HepG2 (cell line): ENCODE measurements at regions not wholly inside any gene's neighbourhood (a gene's known extent, or its start where the extent isn't known, plus 50 kb on each side); places are given as distances from the start of the nearest gene placed in this dataset.

Source experiments
- BCLAF1 ChIP-seq: fragments of 450-650 bp; IDR thresholded peaks from 2 replicates; pipeline ENCODE4 v1.6.1; 2017; ENCODE audit warnings: mild to moderate bottlenecking
- CREM ChIP-seq, 2 experiments: sonication (generic) in 1 of 2; formaldehyde crosslinking in 1 of 2; IDR thresholded peaks; 2 replicates each; pipeline versions ENCODE4 v1.4.0 to v1.6.1; 2016 to 2020; ENCODE audit warnings: antibody characterized with exemption in 1 of 2, mild to moderate bottlenecking in 1 of 2, missing genetic modification reagents in 1 of 2
- EHMT2 ChIP-seq: fragments of 200-600 bp; sonication (generic); IDR thresholded peaks from 2 replicates; pipeline ENCODE4 v1.7.0; 2017; ENCODE audit warnings: antibody characterized with exemption, low read depth, low read length, borderline replicate concordance
- FOSL1 ChIP-seq: sonication (generic); formaldehyde crosslinking; IDR thresholded peaks from 2 replicates; pipeline ENCODE4 v1.9.0; 2021; ENCODE audit warnings: missing genetic modification reagents, borderline replicate concordance
- HMGA1 ChIP-seq: sonication (generic); formaldehyde crosslinking; conservative IDR thresholded peaks from 2 replicates; pipeline ENCODE4 v1.4.0; 2020; ENCODE audit warnings: missing genetic modification reagents
- HOXA5 ChIP-seq: sonication (generic); formaldehyde crosslinking; IDR thresholded peaks from 2 replicates; pipeline ENCODE4 v1.4.0; 2020; ENCODE audit warnings: missing genetic modification reagents
- KAT8 ChIP-seq: IDR thresholded peaks from 2 replicates; pipeline ENCODE4 v1.6.1; 2016; ENCODE audit warnings: missing genetic modification reagents, missing compliant biosample characterization
- MTF1 ChIP-seq: sonication (generic); formaldehyde crosslinking; IDR thresholded peaks from 2 replicates; pipeline ENCODE4 v1.5.0; 2020; ENCODE audit warnings: missing genetic modification reagents
- NAIF1 ChIP-seq: sonication (generic); formaldehyde crosslinking; IDR thresholded peaks from 2 replicates; pipeline ENCODE4 v1.5.0; 2020; ENCODE audit warnings: mild to moderate bottlenecking, missing genetic modification reagents, borderline replicate concordance
- NFATC3 ChIP-seq: sonication (generic); formaldehyde crosslinking; IDR thresholded peaks from 2 replicates; pipeline ENCODE4 v1.5.1; 2020; ENCODE audit warnings: mild to moderate bottlenecking, missing genetic modification reagents
- PITX1 ChIP-seq: sonication (generic); formaldehyde crosslinking; IDR thresholded peaks from 2 replicates; pipeline ENCODE4 v1.5.1; 2020; ENCODE audit warnings: mild to moderate bottlenecking, missing genetic modification reagents
- PPARG ChIP-seq: conservative IDR thresholded peaks from 2 replicates; pipeline ENCODE4 v1.6.1; 2016; ENCODE audit warnings: missing biosample characterization, missing genetic modification reagents
- RBM22 ChIP-seq: fragments of 200-400 bp; formaldehyde crosslinking; optimal IDR thresholded peaks from 2 replicates; pipeline ENCODE3; 2017; ENCODE audit warnings: mild to moderate bottlenecking, low read length, moderate library complexity
- SOX5 ChIP-seq: IDR thresholded peaks from 2 replicates; pipeline ENCODE4 v1.6.1; 2016; ENCODE audit warnings: borderline replicate concordance
- SP4 ChIP-seq: sonication (generic); formaldehyde crosslinking; IDR thresholded peaks from 2 replicates; pipeline ENCODE4 v1.8.1; 2023; ENCODE audit warnings: mild to moderate bottlenecking, missing genetic modification reagents
- ZBTB14 ChIP-seq: sonication (generic); formaldehyde crosslinking; IDR thresholded peaks from 2 replicates; pipeline ENCODE4 v1.4.0; 2020; ENCODE audit warnings: missing genetic modification reagents
- ZFP37 ChIP-seq: sonication (generic); formaldehyde crosslinking; IDR thresholded peaks from 2 replicates; pipeline ENCODE4 v1.4.0; 2020; ENCODE audit warnings: missing genetic modification reagents, borderline replicate concordance
- ZMYM2 ChIP-seq: sonication (generic); formaldehyde crosslinking; IDR thresholded peaks from 2 replicates; pipeline ENCODE4 v1.8.0; 2022; ENCODE audit warnings: mild to moderate bottlenecking, missing genetic modification reagents
- ZNF234 ChIP-seq: sonication (generic); formaldehyde crosslinking; conservative IDR thresholded peaks from 2 replicates; pipeline ENCODE4 v1.5.1; 2020; ENCODE audit warnings: mild to moderate bottlenecking, missing genetic modification reagents
- ZNF263 ChIP-seq: sonication (generic); formaldehyde crosslinking; IDR thresholded peaks from 2 replicates; pipeline ENCODE4 v1.4.0; 2020; ENCODE audit warnings: missing genetic modification reagents
- ZNF569 ChIP-seq: sonication (generic); formaldehyde crosslinking; IDR thresholded peaks from 2 replicates; pipeline ENCODE4 v1.5.0; 2020; ENCODE audit warnings: mild to moderate bottlenecking, missing genetic modification reagents, moderate library complexity, borderline replicate concordance
- ZSCAN20 ChIP-seq: sonication (generic); formaldehyde crosslinking; IDR thresholded peaks from 2 replicates; pipeline ENCODE4 v1.4.0; 2020; ENCODE audit warnings: missing genetic modification reagents, mild to moderate bottlenecking, borderline replicate concordance
- TF ChIP-seq, protein P1 (sequence below): sonication (generic); formaldehyde crosslinking; IDR thresholded peaks from 2 replicates; pipeline ENCODE4 v1.4.0; 2020; ENCODE audit warnings: missing genetic modification reagents, borderline replicate concordance
- TF ChIP-seq, protein P2 (sequence below): sonication (generic); formaldehyde crosslinking; IDR thresholded peaks from 2 replicates; pipeline ENCODE4 v1.4.0; 2020; ENCODE audit warnings: missing genetic modification reagents

DNA sequence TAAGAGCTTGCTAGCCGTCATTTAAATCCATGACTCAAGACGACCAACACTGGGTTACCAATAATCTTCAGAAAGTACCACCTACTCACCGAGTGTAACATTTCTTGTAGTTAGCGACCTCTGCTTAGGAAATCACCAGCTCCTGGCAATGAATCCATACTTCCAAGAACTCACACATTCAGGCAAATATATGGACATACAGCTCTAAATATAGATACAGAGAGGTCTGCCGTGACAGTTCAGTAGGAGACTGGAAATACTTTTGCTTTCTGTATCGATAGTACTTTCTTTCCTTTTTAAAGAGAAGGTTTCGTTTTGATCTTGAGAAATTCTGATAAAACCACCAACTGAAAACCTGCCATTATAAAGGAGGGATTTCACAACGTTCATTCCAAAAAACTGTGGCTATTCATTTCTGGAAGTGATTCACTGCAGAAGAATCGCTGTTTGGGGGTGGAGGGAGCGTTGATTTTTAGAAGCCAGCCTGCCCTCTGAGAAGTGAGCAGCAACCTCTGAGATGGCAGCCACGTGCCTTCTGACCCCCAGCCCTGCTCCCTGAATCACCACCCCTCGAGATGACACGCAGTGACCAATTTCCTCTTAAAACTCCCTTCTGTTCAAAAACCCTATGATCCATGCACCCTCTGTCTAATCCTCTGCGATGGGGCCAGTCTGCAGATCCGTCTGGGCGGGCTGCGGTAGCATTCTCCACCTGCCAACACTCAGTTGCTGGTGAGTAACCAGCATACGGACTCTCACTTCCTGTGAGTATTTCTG, 179.0 kb upstream of the KLF14 start (continued):
- TF ChIP-seq, protein P1, sequence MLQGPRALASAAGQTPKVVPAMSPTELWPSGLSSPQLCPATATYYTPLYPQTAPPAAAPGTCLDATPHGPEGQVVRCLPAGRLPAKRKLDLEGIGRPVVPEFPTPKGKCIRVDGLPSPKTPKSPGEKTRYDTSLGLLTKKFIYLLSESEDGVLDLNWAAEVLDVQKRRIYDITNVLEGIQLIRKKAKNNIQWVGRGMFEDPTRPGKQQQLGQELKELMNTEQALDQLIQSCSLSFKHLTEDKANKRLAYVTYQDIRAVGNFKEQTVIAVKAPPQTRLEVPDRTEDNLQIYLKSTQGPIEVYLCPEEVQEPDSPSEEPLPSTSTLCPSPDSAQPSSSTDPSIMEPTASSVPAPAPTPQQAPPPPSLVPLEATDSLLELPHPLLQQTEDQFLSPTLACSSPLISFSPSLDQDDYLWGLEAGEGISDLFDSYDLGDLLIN (CRISPR knock-in tag), result no peak
- TF ChIP-seq ZBTB14 (no peak), ZNF569 (CRISPR knock-in tag) (no peak), EHMT2 (no peak), NFATC3 (CRISPR knock-in tag) (no peak), PPARG (CRISPR knock-in tag) (no peak), ZNF234 (CRISPR knock-in tag) (no peak), HMGA1 (CRISPR knock-in tag) (no peak), PITX1 (CRISPR knock-in tag) (peak; percentile 35; the same call in 1 of the 2 replicates), ZMYM2 (CRISPR knock-in tag) (no peak), ZNF263 (no peak), ZFP37 (no peak), SOX5 (CRISPR knock-in tag) (peak; percentile 23; the same call in 1 of the 2 replicates), RBM22 (no peak), KAT8 (CRISPR knock-in tag) (peak; percentile 47; the same call in 1 of the 2 replicates), FOSL1 (CRISPR knock-in tag) (no peak), ZSCAN20 (CRISPR knock-in tag) (no peak), CREM (IDR thresholded peaks at IDR 0.05) (peak; percentile 20; the same call in 1 of the 2 replicates), CREM (CRISPR knock-in tag; IDR thresholded peaks at IDR 0.05) (no peak), HOXA5 (CRISPR knock-in tag) (no peak), BCLAF1 (no peak), SP4 (CRISPR knock-in tag) (no peak), NAIF1 (no peak), MTF1 (no peak)
- TF ChIP-seq, protein P2, sequence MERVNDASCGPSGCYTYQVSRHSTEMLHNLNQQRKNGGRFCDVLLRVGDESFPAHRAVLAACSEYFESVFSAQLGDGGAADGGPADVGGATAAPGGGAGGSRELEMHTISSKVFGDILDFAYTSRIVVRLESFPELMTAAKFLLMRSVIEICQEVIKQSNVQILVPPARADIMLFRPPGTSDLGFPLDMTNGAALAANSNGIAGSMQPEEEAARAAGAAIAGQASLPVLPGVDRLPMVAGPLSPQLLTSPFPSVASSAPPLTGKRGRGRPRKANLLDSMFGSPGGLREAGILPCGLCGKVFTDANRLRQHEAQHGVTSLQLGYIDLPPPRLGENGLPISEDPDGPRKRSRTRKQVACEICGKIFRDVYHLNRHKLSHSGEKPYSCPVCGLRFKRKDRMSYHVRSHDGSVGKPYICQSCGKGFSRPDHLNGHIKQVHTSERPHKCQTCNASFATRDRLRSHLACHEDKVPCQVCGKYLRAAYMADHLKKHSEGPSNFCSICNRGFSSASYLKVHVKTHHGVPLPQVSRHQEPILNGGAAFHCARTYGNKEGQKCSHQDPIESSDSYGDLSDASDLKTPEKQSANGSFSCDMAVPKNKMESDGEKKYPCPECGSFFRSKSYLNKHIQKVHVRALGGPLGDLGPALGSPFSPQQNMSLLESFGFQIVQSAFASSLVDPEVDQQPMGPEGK (CRISPR knock-in tag), result peak; percentile 18; the same call in 1 of the 2 replicates
